Keratinocyte (primary cell): ENCODE measurements at regions not wholly inside any gene's neighbourhood (a gene's known extent, or its start where the extent isn't known, plus 50 kb on each side); places are given as distances from the start of the nearest gene placed in this dataset.

Source experiments
- DNase-seq: peaks from one replicate; pipeline ENCODE4 v3.0.0-alpha.2; 2011; ENCODE audit warnings: low read depth, missing footprints, low spot score
- FAIRE-seq: peaks from 2 replicates; lab custom pipeline; 2011; peaks lifted over from hg19 to GRCh38; lab: Jason Lieb, UNC
- H2AFZ ChIP-seq: 2 replicates; pipeline ENCODE4 v1.6.0; 2012; ENCODE audit warnings: low read length, control low read depth, inconsistent platforms; ENCODE audit not compliant: control insufficient read depth
- H3K27ac ChIP-seq: 2 replicates; pipeline ENCODE4 v1.5.1; 2011; ENCODE audit warnings: low read length; ENCODE audit not compliant: control insufficient read depth, insufficient read depth
- H3K27me3 ChIP-seq: 3 replicates; pipeline ENCODE4 v1.6.0; 2011; ENCODE audit warnings: low read length; ENCODE audit not compliant: control insufficient read depth, insufficient read depth; ENCODE audit errors: extremely low read depth
- H3K36me3 ChIP-seq, 2 experiments: 2 replicates in 1 of 2; 3 replicates in 1 of 2; pipeline ENCODE4 v1.5.1; 2011; ENCODE audit warnings: low read length in 2 of 2, mild to moderate bottlenecking in 1 of 2; ENCODE audit not compliant: control insufficient read depth in 2 of 2, insufficient read depth in 2 of 2; ENCODE audit errors: extremely low read depth in 1 of 2
- H3K4me1 ChIP-seq: 3 replicates; pipeline ENCODE4 v1.5.1; 2011; ENCODE audit warnings: low read length; ENCODE audit not compliant: control insufficient read depth, insufficient read depth; ENCODE audit errors: extremely low read depth
- H3K4me2 ChIP-seq: 3 replicates; pipeline ENCODE4 v1.6.0; 2011; ENCODE audit warnings: low read depth, low read length; ENCODE audit not compliant: control insufficient read depth, insufficient read depth; ENCODE audit errors: extremely low read depth
- H3K4me3 ChIP-seq, 3 experiments: fragments of 200-600 bp in 1 of 3; sonication (generic) in 1 of 3; 2 replicates in 2 of 3; 3 replicates in 1 of 3; pipeline ENCODE4 v1.5.1; 2011 to 2016; ENCODE audit warnings: low read length in 3 of 3, mild to moderate bottlenecking in 3 of 3, control low read depth in 2 of 3, inconsistent platforms in 1 of 3, low read depth in 1 of 3, mixed read lengths in 1 of 3, mixed run types in 1 of 3, moderate library complexity in 1 of 3; ENCODE audit not compliant: control insufficient read depth in 2 of 3, insufficient read depth in 2 of 3; ENCODE audit errors: extremely low read depth in 1 of 3
- H3K79me2 ChIP-seq: 2 replicates; pipeline ENCODE4 v1.6.0; 2012; ENCODE audit warnings: low read length; ENCODE audit not compliant: control insufficient read depth, insufficient read depth
- H3K9ac ChIP-seq: 3 replicates; pipeline ENCODE4 v1.6.0; 2011; ENCODE audit warnings: low read length; ENCODE audit not compliant: control insufficient read depth, insufficient read depth; ENCODE audit errors: extremely low read depth
- H3K9me1 ChIP-seq: 3 replicates; pipeline ENCODE4 v1.6.0; 2011; ENCODE audit warnings: low read length; ENCODE audit not compliant: control insufficient read depth, insufficient read depth; ENCODE audit errors: extremely low read depth
- H3K9me3 ChIP-seq: 2 replicates; pipeline ENCODE4 v1.5.1; 2012; ENCODE audit warnings: low read depth, low read length; ENCODE audit not compliant: control insufficient read depth
- H4K20me1 ChIP-seq: 3 replicates; pipeline ENCODE4 v1.6.0; 2011; ENCODE audit warnings: low read length; ENCODE audit not compliant: control insufficient read depth, insufficient read depth; ENCODE audit errors: extremely low read depth
- EZH2 ChIP-seq: IDR thresholded peaks from one replicate; pipeline ENCODE4 v1.6.1; 2012; ENCODE audit warnings: inconsistent platforms, mild to moderate bottlenecking, low read length, moderate library complexity
- dilution Hi-C: fragments of 300-500 bp; cut with MboI; formaldehyde crosslinking; loops from one replicate; pipeline ENCODE4 v1.7.0; 2020; ENCODE audit warnings: low sequenced_read_pairs; ENCODE audit not compliant: extremely low pct_ligation_motif_present
- TF ChIP-seq, protein P1 (sequence below), 3 experiments: IDR thresholded peaks in 1 of 3; conservative IDR thresholded peaks in 1 of 3; optimal IDR thresholded peaks in 1 of 3; 2 replicates in 2 of 3; 3 replicates in 1 of 3; pipeline versions ENCODE3 to v1.5.1; 2011; ENCODE audit warnings: low read length in 3 of 3, mild to moderate bottlenecking in 3 of 3, moderate library complexity in 2 of 3, control low read depth in 1 of 3, inconsistent platforms in 1 of 3; ENCODE audit not compliant: insufficient read depth in 2 of 3; ENCODE audit errors: extremely low read depth in 1 of 3

DNA sequence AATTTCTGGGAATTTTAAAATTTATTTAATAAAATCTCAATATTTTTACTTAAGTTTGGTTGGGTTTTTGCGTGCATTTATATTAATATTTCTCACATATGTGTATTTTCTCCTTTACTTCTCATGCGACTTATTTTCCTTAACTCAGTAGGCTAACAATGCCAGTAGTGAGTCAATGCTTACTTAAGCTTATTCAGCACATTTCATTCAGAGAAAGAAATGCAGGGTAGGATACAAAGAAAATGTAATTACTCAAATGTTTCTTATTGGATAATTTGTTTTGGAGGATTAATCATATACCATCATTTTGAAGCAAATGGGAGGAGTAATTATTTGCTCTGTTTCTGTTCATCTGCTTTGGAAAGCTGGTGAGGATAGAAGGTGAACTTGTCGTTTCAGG, 623.5 kb downstream of the POM121L12 start:
- H4K20me1 ChIP-seq = no peaks in the 10 kb centered on the region
- H3K9ac ChIP-seq = no peak overlapping the region
- dilution Hi-C loops = no loop called here
- no peak overlapping the region for H3K4me2 ChIP-seq
- H3K4me3 ChIP-seq = no peak overlapping the region
- TF ChIP-seq EZH2 = no peak
- TF ChIP-seq, protein P1, sequence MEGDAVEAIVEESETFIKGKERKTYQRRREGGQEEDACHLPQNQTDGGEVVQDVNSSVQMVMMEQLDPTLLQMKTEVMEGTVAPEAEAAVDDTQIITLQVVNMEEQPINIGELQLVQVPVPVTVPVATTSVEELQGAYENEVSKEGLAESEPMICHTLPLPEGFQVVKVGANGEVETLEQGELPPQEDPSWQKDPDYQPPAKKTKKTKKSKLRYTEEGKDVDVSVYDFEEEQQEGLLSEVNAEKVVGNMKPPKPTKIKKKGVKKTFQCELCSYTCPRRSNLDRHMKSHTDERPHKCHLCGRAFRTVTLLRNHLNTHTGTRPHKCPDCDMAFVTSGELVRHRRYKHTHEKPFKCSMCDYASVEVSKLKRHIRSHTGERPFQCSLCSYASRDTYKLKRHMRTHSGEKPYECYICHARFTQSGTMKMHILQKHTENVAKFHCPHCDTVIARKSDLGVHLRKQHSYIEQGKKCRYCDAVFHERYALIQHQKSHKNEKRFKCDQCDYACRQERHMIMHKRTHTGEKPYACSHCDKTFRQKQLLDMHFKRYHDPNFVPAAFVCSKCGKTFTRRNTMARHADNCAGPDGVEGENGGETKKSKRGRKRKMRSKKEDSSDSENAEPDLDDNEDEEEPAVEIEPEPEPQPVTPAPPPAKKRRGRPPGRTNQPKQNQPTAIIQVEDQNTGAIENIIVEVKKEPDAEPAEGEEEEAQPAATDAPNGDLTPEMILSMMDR (optimal IDR thresholded peaks at IDR 0.05 in 1 of 3, IDR thresholded peaks at IDR 0.05 in 1 of 3, conservative IDR thresholded peaks at IDR 0.05 in 1 of 3; ENCODE audit: extremely low read depth in 1 of 3, insufficient read depth in 2 of 3, low read length in 3 of 3) = no peak
- no peaks in the 10 kb centered on the region for H3K9me1 ChIP-seq
- H3K36me3 ChIP-seq = no peaks in the 10 kb centered on the region
- FAIRE-seq (no peak), DNase-seq (no peak)
- no peaks in the 10 kb centered on the region for H3K9me3 ChIP-seq
- H3K79me2 ChIP-seq = no peaks in the 10 kb centered on the region
- H3K4me1 ChIP-seq = peaks cover 13% of the 10 kb centered on the region
- no peak overlapping the region for H3K27ac ChIP-seq
- no peak overlapping the region for H2AFZ ChIP-seq
- no peaks in the 10 kb centered on the region for H3K27me3 ChIP-seq

DNA sequence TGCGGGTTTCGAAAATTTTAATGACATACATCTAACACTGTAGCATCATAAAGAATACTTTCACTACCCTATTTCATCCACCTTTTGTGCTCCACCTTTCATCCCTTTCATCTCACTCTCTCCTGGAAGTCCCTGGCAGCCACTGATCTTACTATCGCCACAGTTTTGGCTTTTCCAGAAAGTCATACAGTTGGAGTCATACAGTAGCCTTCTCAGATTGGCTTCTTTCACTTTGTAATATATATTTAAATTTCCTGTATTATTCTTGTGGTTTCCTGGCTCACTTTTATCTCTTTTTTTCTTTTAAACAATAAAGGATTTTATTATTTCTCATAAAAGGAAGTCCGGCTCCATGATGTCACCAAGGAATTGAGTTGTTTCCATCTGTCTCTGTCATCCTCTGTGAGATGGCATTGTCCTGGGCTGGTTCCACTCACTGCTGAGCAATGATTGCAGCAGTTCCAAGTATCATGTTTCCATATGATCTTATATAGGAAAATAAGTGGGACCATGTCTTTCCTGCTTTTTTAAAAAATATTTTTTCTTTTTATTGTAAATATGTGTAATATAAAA, 626.3 kb downstream of the POM121L12 start:
- dilution Hi-C loops = no loop called here
- Histone ChIP-seq H3K79me2 (no peaks in the 10 kb centered on the region), H4K20me1 (no peaks in the 10 kb centered on the region), H3K9ac (no peak overlapping the region), H3K9me1 (no peaks in the 10 kb centered on the region), H3K9me3 (no peaks in the 10 kb centered on the region), H3K27me3 (no peaks in the 10 kb centered on the region), H2AFZ (no peak overlapping the region), H3K36me3 (no peaks in the 10 kb centered on the region), H3K27ac (no peak overlapping the region), H3K4me2 (no peak overlapping the region), H3K4me1 (peaks cover 12% of the 10 kb centered on the region), H3K4me3 (no peak overlapping the region)
- TF ChIP-seq, protein P1 (optimal IDR thresholded peaks at IDR 0.05 in 1 of 3, IDR thresholded peaks at IDR 0.05 in 1 of 3, conservative IDR thresholded peaks at IDR 0.05 in 1 of 3; ENCODE audit: extremely low read depth in 1 of 3, insufficient read depth in 2 of 3, low read length in 3 of 3) = no peak
- TF ChIP-seq EZH2 = no peak
- no peak for FAIRE-seq
- DNase-seq = no peak
